ENCODE measurements at regions not wholly inside any gene's neighbourhood (a gene's known extent, or its start where the extent isn't known, plus 50 kb on each side); places are given as distances from the start of the nearest gene placed in this dataset.

DNA sequence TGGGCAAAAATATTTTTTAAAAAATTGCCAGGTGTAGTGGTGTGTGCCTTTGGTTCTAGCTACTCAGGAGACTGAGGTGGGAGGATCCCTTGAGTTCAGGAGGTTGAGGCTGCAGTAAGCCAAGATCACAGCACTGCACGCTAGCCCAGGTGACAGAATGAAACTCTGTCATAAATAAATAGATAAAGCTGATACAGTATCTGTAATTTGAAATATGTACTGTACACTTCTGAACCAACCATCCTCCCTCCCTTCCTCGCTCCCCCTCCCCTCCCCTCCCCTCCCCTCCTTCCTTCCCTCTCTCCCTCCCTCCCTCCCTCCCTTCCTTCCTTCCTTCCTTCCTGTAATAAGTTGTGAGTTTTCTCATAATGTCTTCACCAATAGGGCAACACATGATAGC lies 208.4 kb upstream of the RBFOX1 start:
- no peak for TF ChIP-seq POLR2AphosphoS5 (IDR thresholded peaks at IDR 0.05; ENCODE audit: low read depth, low read length)
- no peak for TF ChIP-seq TAF1 (IDR thresholded peaks at IDR 0.05; ENCODE audit: borderline replicate concordance, insufficient read depth, low read length)
- TF ChIP-seq, protein P1, sequence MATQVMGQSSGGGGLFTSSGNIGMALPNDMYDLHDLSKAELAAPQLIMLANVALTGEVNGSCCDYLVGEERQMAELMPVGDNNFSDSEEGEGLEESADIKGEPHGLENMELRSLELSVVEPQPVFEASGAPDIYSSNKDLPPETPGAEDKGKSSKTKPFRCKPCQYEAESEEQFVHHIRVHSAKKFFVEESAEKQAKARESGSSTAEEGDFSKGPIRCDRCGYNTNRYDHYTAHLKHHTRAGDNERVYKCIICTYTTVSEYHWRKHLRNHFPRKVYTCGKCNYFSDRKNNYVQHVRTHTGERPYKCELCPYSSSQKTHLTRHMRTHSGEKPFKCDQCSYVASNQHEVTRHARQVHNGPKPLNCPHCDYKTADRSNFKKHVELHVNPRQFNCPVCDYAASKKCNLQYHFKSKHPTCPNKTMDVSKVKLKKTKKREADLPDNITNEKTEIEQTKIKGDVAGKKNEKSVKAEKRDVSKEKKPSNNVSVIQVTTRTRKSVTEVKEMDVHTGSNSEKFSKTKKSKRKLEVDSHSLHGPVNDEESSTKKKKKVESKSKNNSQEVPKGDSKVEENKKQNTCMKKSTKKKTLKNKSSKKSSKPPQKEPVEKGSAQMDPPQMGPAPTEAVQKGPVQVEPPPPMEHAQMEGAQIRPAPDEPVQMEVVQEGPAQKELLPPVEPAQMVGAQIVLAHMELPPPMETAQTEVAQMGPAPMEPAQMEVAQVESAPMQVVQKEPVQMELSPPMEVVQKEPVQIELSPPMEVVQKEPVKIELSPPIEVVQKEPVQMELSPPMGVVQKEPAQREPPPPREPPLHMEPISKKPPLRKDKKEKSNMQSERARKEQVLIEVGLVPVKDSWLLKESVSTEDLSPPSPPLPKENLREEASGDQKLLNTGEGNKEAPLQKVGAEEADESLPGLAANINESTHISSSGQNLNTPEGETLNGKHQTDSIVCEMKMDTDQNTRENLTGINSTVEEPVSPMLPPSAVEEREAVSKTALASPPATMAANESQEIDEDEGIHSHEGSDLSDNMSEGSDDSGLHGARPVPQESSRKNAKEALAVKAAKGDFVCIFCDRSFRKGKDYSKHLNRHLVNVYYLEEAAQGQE (IDR thresholded peaks at IDR 0.05; ENCODE audit: insufficient read depth in 1 of 2, low read depth in 2 of 2, low read length in 2 of 2): no peak
